GM23338 (cell line): ENCODE measurements at regions not wholly inside any gene's neighbourhood (a gene's known extent, or its start where the extent isn't known, plus 50 kb on each side); places are given as distances from the start of the nearest gene placed in this dataset.

Source experiments
- ATAC-seq: fragments of 200-7000 bp; cut with Tn5 transposase; 3 replicates; pipeline ENCODE4 v1.9.1; 2020
- DNase-seq: peaks from one replicate; pipeline ENCODE4 v3.0.0-alpha.2; 2015; ENCODE audit warnings: low spot score
- H2AFZ ChIP-seq: fragments of 200-600 bp; sonication (generic); 2 replicates; pipeline ENCODE4 v1.8.0; 2016; ENCODE audit warnings: antibody characterized with exemption, mild to moderate bottlenecking, moderate library complexity
- H3F3A ChIP-seq: fragments of 200-600 bp; sonication (generic); replicated peaks from 2 replicates; pipeline ENCODE4 v1.8.0; 2017; ENCODE audit warnings: antibody characterized with exemption, mixed run types, low read depth
- H3K27ac ChIP-seq: fragments of 200-600 bp; sonication (generic); 2 replicates; pipeline ENCODE4 v1.6.1; 2016; ENCODE audit warnings: low read depth
- H3K27me3 ChIP-seq: fragments of 200-600 bp; sonication (generic); 2 replicates; pipeline ENCODE4 v1.8.0; 2016; ENCODE audit warnings: mild to moderate bottlenecking, mixed run types, moderate library complexity; ENCODE audit not compliant: insufficient read depth
- H3K36me3 ChIP-seq: fragments of 200-600 bp; sonication (generic); 2 replicates; pipeline ENCODE4 v1.8.0; 2016; ENCODE audit warnings: mild to moderate bottlenecking; ENCODE audit not compliant: insufficient read depth
- H3K4me1 ChIP-seq: fragments of 200-600 bp; sonication (generic); 2 replicates; pipeline ENCODE4 v1.8.0; 2016; ENCODE audit warnings: mild to moderate bottlenecking, moderate library complexity; ENCODE audit not compliant: insufficient read depth
- H3K4me2 ChIP-seq: fragments of 200-600 bp; sonication (generic); 2 replicates; pipeline ENCODE4 v1.7.1; 2017; ENCODE audit warnings: mixed run types
- H3K4me3 ChIP-seq: fragments of 200-600 bp; sonication (generic); 2 replicates; pipeline ENCODE4 v1.6.1; 2016; ENCODE audit warnings: mixed run types
- H3K79me2 ChIP-seq: fragments of 200-600 bp; sonication (generic); replicated peaks from 2 replicates; pipeline ENCODE4 v1.8.0; 2017; ENCODE audit warnings: mild to moderate bottlenecking; ENCODE audit not compliant: insufficient read depth
- H3K9me2 ChIP-seq: fragments of 200-600 bp; sonication (generic); 2 replicates; pipeline ENCODE4 v1.8.0; 2017; ENCODE audit not compliant: insufficient read depth
- H4K20me1 ChIP-seq: fragments of 200-600 bp; sonication (generic); replicated peaks from 2 replicates; pipeline ENCODE4 v1.8.0; 2017; ENCODE audit warnings: mild to moderate bottlenecking; ENCODE audit not compliant: insufficient read depth
- H3K27ac Mint-ChIP-seq: 2 replicates; pipeline ENCODE4 v1.8.0; 2020; ENCODE audit warnings: inconsistent platforms, mild to moderate bottlenecking, moderate library complexity, mixed read lengths
- H3K27me3 Mint-ChIP-seq: 3 replicates; pipeline ENCODE4 v1.8.0; 2022; ENCODE audit warnings: low read depth, mild to moderate bottlenecking, moderate library complexity, mixed read lengths, inconsistent platforms; ENCODE audit not compliant: insufficient read depth, poor library complexity
- H3K36me3 Mint-ChIP-seq: 3 replicates; pipeline ENCODE4 v1.8.0; 2021; ENCODE audit warnings: low read depth, mild to moderate bottlenecking, inconsistent platforms, moderate library complexity, mixed read lengths
- H3K4me1 Mint-ChIP-seq: 3 replicates; pipeline ENCODE4 v1.8.0; 2020; ENCODE audit warnings: mild to moderate bottlenecking, inconsistent platforms, mixed read lengths
- H3K4me3 Mint-ChIP-seq: 3 replicates; pipeline ENCODE4 v1.8.0; 2021; ENCODE audit warnings: moderate library complexity, mild to moderate bottlenecking, inconsistent platforms, mixed read lengths
- H3K9me3 Mint-ChIP-seq: 3 replicates; pipeline ENCODE4 v1.8.0; 2020; ENCODE audit warnings: moderate library complexity, mild to moderate bottlenecking, inconsistent platforms, mixed read lengths
- CREB1 ChIP-seq: fragments of 250-450 bp; sonication (Bioruptor Pico); IDR thresholded peaks from 2 replicates; pipeline ENCODE4 v1.5.0; 2020; ENCODE audit warnings: low read depth, mild to moderate bottlenecking, moderate library complexity
- ETS1 ChIP-seq: IDR thresholded peaks from 2 replicates; pipeline ENCODE4 v1.6.1; 2016; ENCODE audit warnings: antibody characterized with exemption
- EZH2 ChIP-seq: fragments of 200-600 bp; sonication (generic); IDR thresholded peaks from one replicate; pipeline ENCODE4 v1.8.0; 2017; ENCODE audit warnings: antibody characterized with exemption, mild to moderate bottlenecking, low read depth; ENCODE audit not compliant: unreplicated experiment
- EZH2phosphoT487 ChIP-seq: fragments of 200-600 bp; sonication (generic); IDR thresholded peaks from one replicate; pipeline ENCODE4 v1.8.1; 2018; ENCODE audit warnings: antibody characterized with exemption; ENCODE audit not compliant: unreplicated experiment
- JUNB ChIP-seq: IDR thresholded peaks from one replicate; pipeline ENCODE4 v1.6.1; 2016; ENCODE audit warnings: antibody characterized with exemption; ENCODE audit not compliant: unreplicated experiment
- NANOG ChIP-seq: IDR thresholded peaks from 2 replicates; pipeline ENCODE4 v1.6.1; 2016; ENCODE audit warnings: antibody characterized with exemption, borderline replicate concordance
- POLR2AphosphoS5 ChIP-seq: IDR thresholded peaks from 2 replicates; pipeline ENCODE4 v1.6.1; 2016; ENCODE audit warnings: antibody characterized with exemption, low read depth
- REST ChIP-seq: IDR thresholded peaks from one replicate; pipeline ENCODE4 v1.6.1; 2018; ENCODE audit warnings: antibody characterized with exemption; ENCODE audit not compliant: unreplicated experiment
- STAT1 ChIP-seq: IDR thresholded peaks from one replicate; pipeline ENCODE4 v1.6.1; 2016; ENCODE audit warnings: antibody characterized with exemption; ENCODE audit not compliant: unreplicated experiment
- ZNF114 ChIP-seq: fragments of 250-450 bp; sonication (Bioruptor Pico); IDR thresholded peaks from 2 replicates; pipeline ENCODE4 v1.5.0; 2020; ENCODE audit warnings: mild to moderate bottlenecking, moderate library complexity
- ZNF331 ChIP-seq: fragments of 250-450 bp; sonication (Bioruptor Pico); IDR thresholded peaks from 2 replicates; pipeline ENCODE4 v1.5.0; 2020; ENCODE audit warnings: low read depth, mild to moderate bottlenecking, moderate library complexity
- TF ChIP-seq, protein P1 (sequence below): fragments of 250-450 bp; sonication (Bioruptor Pico); IDR thresholded peaks from 2 replicates; pipeline ENCODE4 v1.5.0; 2020; ENCODE audit warnings: mild to moderate bottlenecking, moderate library complexity
- TF ChIP-seq, protein P2 (sequence below), 2 experiments: fragments of 200-600 bp in 1 of 2; sonication (generic) in 1 of 2; conservative IDR thresholded peaks; 2 replicates each; pipeline versions ENCODE4 v1.5.1 to v1.6.1; 2016 to 2017; ENCODE audit warnings: antibody characterized with exemption in 2 of 2, low read depth in 2 of 2, mild to moderate bottlenecking in 2 of 2, moderate library complexity in 1 of 2

GRCh38 chr5:65087154-65087553, 318.4 kb downstream of the CWC27 start:
- Mint-ChIP-seq H3K4me1 (no peaks in the 10 kb centered on the region), H3K4me3 (no peak overlapping the region), H3K27ac (no peak overlapping the region), H3K36me3 (no peaks in the 10 kb centered on the region), H3K9me3 (no peaks in the 10 kb centered on the region), H3K27me3 (peaks cover 1% of the 10 kb centered on the region)
- no peaks in the 10 kb centered on the region for H3F3A ChIP-seq
- DNase-seq: no peak
- H3K4me2 ChIP-seq: no peak overlapping the region
- ATAC-seq: no peak
- H3K79me2 ChIP-seq: no peaks in the 10 kb centered on the region
- H4K20me1 ChIP-seq: no peaks in the 10 kb centered on the region
- H3K27ac ChIP-seq: no peak overlapping the region
- no peaks in the 10 kb centered on the region for H3K27me3 ChIP-seq
- no peak for TF ChIP-seq ZNF331 (CRISPR knock-in tag)
- no peak for TF ChIP-seq EZH2
- TF ChIP-seq, protein P1, sequence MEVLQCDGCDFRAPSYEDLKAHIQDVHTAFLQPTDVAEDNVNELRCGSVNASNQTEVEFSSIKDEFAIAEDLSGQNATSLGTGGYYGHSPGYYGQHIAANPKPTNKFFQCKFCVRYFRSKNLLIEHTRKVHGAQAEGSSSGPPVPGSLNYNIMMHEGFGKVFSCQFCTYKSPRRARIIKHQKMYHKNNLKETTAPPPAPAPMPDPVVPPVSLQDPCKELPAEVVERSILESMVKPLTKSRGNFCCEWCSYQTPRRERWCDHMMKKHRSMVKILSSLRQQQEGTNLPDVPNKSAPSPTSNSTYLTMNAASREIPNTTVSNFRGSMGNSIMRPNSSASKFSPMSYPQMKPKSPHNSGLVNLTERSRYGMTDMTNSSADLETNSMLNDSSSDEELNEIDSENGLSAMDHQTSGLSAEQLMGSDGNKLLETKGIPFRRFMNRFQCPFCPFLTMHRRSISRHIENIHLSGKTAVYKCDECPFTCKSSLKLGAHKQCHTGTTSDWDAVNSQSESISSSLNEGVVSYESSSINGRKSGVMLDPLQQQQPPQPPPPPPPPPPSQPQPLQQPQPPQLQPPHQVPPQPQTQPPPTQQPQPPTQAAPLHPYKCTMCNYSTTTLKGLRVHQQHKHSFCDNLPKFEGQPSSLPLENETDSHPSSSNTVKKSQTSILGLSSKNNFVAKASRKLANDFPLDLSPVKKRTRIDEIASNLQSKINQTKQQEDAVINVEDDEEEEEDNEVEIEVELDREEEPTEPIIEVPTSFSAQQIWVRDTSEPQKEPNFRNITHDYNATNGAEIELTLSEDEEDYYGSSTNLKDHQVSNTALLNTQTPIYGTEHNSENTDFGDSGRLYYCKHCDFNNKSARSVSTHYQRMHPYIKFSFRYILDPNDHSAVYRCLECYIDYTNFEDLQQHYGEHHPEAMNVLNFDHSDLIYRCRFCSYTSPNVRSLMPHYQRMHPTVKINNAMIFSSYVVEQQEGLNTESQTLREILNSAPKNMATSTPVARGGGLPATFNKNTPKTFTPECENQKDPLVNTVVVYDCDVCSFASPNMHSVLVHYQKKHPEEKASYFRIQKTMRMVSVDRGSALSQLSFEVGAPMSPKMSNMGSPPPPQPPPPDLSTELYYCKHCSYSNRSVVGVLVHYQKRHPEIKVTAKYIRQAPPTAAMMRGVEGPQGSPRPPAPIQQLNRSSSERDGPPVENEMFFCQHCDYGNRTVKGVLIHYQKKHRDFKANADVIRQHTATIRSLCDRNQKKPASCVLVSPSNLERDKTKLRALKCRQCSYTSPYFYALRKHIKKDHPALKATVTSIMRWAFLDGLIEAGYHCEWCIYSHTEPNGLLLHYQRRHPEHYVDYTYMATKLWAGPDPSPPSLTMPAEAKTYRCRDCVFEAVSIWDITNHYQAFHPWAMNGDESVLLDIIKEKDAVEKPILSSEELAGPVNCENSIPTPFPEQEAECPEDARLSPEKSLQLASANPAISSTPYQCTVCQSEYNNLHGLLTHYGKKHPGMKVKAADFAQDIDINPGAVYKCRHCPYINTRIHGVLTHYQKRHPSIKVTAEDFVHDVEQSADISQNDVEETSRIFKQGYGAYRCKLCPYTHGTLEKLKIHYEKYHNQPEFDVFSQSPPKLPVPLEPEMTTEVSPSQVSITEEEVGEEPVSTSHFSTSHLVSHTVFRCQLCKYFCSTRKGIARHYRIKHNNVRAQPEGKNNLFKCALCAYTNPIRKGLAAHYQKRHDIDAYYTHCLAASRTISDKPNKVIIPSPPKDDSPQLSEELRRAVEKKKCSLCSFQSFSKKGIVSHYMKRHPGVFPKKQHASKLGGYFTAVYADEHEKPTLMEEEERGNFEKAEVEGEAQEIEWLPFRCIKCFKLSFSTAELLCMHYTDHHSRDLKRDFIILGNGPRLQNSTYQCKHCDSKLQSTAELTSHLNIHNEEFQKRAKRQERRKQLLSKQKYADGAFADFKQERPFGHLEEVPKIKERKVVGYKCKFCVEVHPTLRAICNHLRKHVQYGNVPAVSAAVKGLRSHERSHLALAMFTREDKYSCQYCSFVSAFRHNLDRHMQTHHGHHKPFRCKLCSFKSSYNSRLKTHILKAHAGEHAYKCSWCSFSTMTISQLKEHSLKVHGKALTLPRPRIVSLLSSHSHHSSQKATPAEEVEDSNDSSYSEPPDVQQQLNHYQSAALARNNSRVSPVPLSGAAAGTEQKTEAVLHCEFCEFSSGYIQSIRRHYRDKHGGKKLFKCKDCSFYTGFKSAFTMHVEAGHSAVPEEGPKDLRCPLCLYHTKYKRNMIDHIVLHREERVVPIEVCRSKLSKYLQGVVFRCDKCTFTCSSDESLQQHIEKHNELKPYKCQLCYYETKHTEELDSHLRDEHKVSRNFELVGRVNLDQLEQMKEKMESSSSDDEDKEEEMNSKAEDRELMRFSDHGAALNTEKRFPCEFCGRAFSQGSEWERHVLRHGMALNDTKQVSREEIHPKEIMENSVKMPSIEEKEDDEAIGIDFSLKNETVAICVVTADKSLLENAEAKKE (CRISPR knock-in tag): no peak
- no peak for TF ChIP-seq JUNB
- TF ChIP-seq POLR2AphosphoS5: no peak
- TF ChIP-seq ETS1: no peak
- TF ChIP-seq, protein P2, sequence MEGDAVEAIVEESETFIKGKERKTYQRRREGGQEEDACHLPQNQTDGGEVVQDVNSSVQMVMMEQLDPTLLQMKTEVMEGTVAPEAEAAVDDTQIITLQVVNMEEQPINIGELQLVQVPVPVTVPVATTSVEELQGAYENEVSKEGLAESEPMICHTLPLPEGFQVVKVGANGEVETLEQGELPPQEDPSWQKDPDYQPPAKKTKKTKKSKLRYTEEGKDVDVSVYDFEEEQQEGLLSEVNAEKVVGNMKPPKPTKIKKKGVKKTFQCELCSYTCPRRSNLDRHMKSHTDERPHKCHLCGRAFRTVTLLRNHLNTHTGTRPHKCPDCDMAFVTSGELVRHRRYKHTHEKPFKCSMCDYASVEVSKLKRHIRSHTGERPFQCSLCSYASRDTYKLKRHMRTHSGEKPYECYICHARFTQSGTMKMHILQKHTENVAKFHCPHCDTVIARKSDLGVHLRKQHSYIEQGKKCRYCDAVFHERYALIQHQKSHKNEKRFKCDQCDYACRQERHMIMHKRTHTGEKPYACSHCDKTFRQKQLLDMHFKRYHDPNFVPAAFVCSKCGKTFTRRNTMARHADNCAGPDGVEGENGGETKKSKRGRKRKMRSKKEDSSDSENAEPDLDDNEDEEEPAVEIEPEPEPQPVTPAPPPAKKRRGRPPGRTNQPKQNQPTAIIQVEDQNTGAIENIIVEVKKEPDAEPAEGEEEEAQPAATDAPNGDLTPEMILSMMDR (conservative IDR thresholded peaks at IDR 0.05; ENCODE audit: low read depth in 2 of 2): no peak
- TF ChIP-seq EZH2phosphoT487: no peak
- no peak for TF ChIP-seq STAT1
- no peak for TF ChIP-seq NANOG
- TF ChIP-seq ZNF114: no peak
- TF ChIP-seq REST: no peak
- TF ChIP-seq CREB1 (CRISPR knock-in tag): no peak
- peaks cover 9% of the 10 kb centered on the region; the same call in 1 of the 2 replicates for H3K9me2 ChIP-seq
- no peaks in the 10 kb centered on the region for H3K36me3 ChIP-seq
- no peak overlapping the region for H2AFZ ChIP-seq
- H3K4me1 ChIP-seq: no peaks in the 10 kb centered on the region
- no peak overlapping the region for H3K4me3 ChIP-seq
